ENCODE measurements at regions not wholly inside any gene's neighbourhood (a gene's known extent, or its start where the extent isn't known, plus 50 kb on each side); places are given as distances from the start of the nearest gene placed in this dataset.

DNA sequence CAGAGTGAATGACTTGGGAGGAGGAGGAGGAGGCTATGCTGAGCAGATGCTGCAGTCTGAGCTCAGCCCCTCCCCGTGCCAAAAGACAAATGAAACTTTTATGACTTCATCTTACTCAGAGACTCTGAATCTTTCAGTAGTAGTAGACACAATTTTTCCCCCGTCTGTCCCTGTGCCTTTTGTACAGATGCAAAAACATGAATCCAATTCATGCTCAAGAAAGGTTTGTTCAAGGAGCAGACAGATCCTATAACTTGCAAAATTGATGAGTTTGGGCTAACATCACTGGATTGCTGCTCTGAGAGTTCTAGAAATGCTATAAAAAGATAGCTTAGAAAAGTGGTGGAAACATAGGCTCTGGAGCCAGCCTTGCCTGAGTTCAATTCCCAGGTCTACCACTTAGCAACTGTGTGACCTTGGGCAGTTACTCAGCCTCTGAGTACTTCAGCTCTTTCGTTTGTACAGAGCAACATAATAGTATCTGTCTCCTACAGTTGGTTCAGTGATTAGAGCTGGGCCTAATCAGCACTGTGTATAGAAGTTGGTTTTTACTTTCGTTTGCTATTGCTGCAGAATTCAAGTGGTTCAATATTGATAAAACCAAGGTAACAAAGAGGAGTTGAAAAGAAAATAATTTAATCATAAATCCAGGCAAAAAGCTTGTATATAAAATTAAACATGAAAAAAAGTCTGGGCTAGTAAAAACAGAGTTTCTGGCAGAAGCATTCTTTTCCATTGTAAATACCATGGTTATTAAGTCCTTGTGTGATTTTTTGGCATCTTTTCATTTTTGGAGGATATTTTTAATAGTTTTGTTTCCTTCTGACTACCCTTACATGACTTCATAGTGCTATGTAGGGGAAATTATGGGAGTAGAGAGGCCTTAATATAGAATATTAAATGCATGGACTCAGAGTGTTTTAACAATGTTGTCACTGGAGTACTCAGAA lies 174.2 kb upstream of the ZNF32 start:
- TF ChIP-seq, protein P1, sequence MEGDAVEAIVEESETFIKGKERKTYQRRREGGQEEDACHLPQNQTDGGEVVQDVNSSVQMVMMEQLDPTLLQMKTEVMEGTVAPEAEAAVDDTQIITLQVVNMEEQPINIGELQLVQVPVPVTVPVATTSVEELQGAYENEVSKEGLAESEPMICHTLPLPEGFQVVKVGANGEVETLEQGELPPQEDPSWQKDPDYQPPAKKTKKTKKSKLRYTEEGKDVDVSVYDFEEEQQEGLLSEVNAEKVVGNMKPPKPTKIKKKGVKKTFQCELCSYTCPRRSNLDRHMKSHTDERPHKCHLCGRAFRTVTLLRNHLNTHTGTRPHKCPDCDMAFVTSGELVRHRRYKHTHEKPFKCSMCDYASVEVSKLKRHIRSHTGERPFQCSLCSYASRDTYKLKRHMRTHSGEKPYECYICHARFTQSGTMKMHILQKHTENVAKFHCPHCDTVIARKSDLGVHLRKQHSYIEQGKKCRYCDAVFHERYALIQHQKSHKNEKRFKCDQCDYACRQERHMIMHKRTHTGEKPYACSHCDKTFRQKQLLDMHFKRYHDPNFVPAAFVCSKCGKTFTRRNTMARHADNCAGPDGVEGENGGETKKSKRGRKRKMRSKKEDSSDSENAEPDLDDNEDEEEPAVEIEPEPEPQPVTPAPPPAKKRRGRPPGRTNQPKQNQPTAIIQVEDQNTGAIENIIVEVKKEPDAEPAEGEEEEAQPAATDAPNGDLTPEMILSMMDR (IDR thresholded peaks at IDR 0.05 in 2 of 3, conservative IDR thresholded peaks at IDR 0.05 in 1 of 3; ENCODE audit: borderline replicate concordance in 1 of 3, insufficient read depth in 1 of 3, low read depth in 2 of 3, low read length in 2 of 3) = no peak
- TF ChIP-seq SRF (IDR thresholded peaks at IDR 0.05; ENCODE audit: low read depth) = no peak
- TF ChIP-seq, protein P2, sequence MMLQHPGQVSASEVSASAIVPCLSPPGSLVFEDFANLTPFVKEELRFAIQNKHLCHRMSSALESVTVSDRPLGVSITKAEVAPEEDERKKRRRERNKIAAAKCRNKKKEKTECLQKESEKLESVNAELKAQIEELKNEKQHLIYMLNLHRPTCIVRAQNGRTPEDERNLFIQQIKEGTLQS (IDR thresholded peaks at IDR 0.05) = no peak
- TF ChIP-seq, protein P3, sequence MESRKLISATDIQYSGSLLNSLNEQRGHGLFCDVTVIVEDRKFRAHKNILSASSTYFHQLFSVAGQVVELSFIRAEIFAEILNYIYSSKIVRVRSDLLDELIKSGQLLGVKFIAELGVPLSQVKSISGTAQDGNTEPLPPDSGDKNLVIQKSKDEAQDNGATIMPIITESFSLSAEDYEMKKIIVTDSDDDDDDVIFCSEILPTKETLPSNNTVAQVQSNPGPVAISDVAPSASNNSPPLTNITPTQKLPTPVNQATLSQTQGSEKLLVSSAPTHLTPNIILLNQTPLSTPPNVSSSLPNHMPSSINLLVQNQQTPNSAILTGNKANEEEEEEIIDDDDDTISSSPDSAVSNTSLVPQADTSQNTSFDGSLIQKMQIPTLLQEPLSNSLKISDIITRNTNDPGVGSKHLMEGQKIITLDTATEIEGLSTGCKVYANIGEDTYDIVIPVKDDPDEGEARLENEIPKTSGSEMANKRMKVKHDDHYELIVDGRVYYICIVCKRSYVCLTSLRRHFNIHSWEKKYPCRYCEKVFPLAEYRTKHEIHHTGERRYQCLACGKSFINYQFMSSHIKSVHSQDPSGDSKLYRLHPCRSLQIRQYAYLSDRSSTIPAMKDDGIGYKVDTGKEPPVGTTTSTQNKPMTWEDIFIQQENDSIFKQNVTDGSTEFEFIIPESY (IDR thresholded peaks at IDR 0.05; ENCODE audit: extremely low read depth, insufficient replicate concordance, low read length) = no peak
- no peak for TF ChIP-seq TCF7L2 (IDR thresholded peaks at IDR 0.05; ENCODE audit: borderline replicate concordance, extremely low read depth, insufficient read depth, insufficient read length)
- TF ChIP-seq YY1 (IDR thresholded peaks at IDR 0.05; ENCODE audit: extremely low read depth, insufficient replicate concordance, low read depth, low read length) = no peak
- no peak for TF ChIP-seq ZFX (IDR thresholded peaks at IDR 0.05)
- no peak for TF ChIP-seq EZH2 (IDR thresholded peaks at IDR 0.05)
- TF ChIP-seq SP1 (IDR thresholded peaks at IDR 0.05; ENCODE audit: low read depth) = no peak
- no peak for TF ChIP-seq POLR2A (IDR thresholded peaks at IDR 0.05; ENCODE audit: borderline replicate concordance, extremely low read depth, insufficient read depth, insufficient read length)
- TF ChIP-seq, protein P4, sequence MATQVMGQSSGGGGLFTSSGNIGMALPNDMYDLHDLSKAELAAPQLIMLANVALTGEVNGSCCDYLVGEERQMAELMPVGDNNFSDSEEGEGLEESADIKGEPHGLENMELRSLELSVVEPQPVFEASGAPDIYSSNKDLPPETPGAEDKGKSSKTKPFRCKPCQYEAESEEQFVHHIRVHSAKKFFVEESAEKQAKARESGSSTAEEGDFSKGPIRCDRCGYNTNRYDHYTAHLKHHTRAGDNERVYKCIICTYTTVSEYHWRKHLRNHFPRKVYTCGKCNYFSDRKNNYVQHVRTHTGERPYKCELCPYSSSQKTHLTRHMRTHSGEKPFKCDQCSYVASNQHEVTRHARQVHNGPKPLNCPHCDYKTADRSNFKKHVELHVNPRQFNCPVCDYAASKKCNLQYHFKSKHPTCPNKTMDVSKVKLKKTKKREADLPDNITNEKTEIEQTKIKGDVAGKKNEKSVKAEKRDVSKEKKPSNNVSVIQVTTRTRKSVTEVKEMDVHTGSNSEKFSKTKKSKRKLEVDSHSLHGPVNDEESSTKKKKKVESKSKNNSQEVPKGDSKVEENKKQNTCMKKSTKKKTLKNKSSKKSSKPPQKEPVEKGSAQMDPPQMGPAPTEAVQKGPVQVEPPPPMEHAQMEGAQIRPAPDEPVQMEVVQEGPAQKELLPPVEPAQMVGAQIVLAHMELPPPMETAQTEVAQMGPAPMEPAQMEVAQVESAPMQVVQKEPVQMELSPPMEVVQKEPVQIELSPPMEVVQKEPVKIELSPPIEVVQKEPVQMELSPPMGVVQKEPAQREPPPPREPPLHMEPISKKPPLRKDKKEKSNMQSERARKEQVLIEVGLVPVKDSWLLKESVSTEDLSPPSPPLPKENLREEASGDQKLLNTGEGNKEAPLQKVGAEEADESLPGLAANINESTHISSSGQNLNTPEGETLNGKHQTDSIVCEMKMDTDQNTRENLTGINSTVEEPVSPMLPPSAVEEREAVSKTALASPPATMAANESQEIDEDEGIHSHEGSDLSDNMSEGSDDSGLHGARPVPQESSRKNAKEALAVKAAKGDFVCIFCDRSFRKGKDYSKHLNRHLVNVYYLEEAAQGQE (IDR thresholded peaks at IDR 0.05; ENCODE audit: low read depth) = no peak
- no peak for TF ChIP-seq ELF1 (IDR thresholded peaks at IDR 0.05; ENCODE audit: borderline replicate concordance, low read depth)
- TF ChIP-seq EZH2phosphoT487 (IDR thresholded peaks at IDR 0.05; ENCODE audit: borderline replicate concordance) = no peak
- no peak for TF ChIP-seq POLR2AphosphoS5 (IDR thresholded peaks at IDR 0.05; ENCODE audit: low read depth, low read length)
- no peak for TF ChIP-seq SIN3A (IDR thresholded peaks at IDR 0.05; ENCODE audit: low read depth)
- ATAC-seq (no peak), DNase-seq (ENCODE audit: low read depth, low spot score) (no peak)
- Histone ChIP-seq H3K27me3 (ENCODE audit: insufficient read depth, low read length) (peaks cover 13% of the 10 kb centered on the region; the same call in 1 of the 2 replicates), H3K4me3 (replicated peaks in 1 of 2; ENCODE audit: low read depth in 1 of 2, low read length in 2 of 2) (no peak overlapping the region), H3K79me2 (ENCODE audit: insufficient read depth, low read length) (no peaks in the 10 kb centered on the region), H3K9me2 (ENCODE audit: insufficient read depth) (no peaks in the 10 kb centered on the region), H3K4me1 (ENCODE audit: control insufficient read depth in 1 of 2, insufficient read depth in 2 of 2, low read length in 2 of 2) (no peaks in the 10 kb centered on the region), H3K36me3 (ENCODE audit: control insufficient read depth in 1 of 2, insufficient read depth in 2 of 2, low read length in 2 of 2) (no peaks in the 10 kb centered on the region), H3K9me3 (ENCODE audit: control insufficient read depth in 1 of 2, insufficient read depth in 1 of 2, low read depth in 1 of 2, low read length in 2 of 2) (no peaks in the 10 kb centered on the region), H4K20me1 (ENCODE audit: insufficient read depth) (no peaks in the 10 kb centered on the region), H2AFZ (ENCODE audit: low read depth, low read length, poor library complexity, severe bottlenecking) (no peak overlapping the region), H3K9ac (ENCODE audit: low read length) (no peak overlapping the region), H3K27ac (ENCODE audit: low read depth, low read length) (no peak overlapping the region), H3K4me2 (ENCODE audit: low read length) (no peak overlapping the region)
- ChIA-PET RAD21 (ENCODE audit: low non-redundant PET in 1 of 2, low total read pairs in 2 of 2, uncharacterized antibody in 2 of 2, unreplicated experiment in 2 of 2) (no interaction called here), POLR2A (no interaction called here), CTCF (no interaction called here)
- intact Hi-C loops (cut with micrococcal nuclease) = no loop called here
- BruUV-seq (replicated peaks) = no TSS peak

Measured in HCT116 (cell line).